ENCODE measurements at regions not wholly inside any gene's neighbourhood (a gene's known extent, or its start where the extent isn't known, plus 50 kb on each side); places are given as distances from the start of the nearest gene placed in this dataset.

DNA sequence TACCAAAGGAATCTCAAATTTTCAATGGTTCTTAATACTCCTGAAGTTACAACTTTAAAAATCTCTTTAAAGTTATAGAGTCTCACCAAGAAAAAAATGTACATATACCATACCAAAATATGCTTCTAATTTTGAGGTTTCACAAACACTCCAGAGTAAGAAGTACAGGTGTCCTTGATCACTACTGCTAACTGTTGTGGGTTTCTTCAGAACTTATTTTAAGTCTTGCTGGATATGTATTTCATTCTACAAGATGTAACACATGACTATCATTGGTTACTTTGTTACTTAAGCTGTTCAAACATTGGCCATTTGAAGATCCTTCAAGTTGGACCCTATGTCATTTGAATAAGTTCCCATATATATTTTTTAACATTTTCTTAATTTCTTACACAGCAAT lies 808.0 kb downstream of the PCDH19 start:
- Histone ChIP-seq H3K4me1 (ENCODE audit: insufficient read depth) (no peaks in the 10 kb centered on the region; the same call in 1 of the 2 replicates), H3F3A (replicated peaks; ENCODE audit: low read depth) (no peaks in the 10 kb centered on the region), H3K27ac (ENCODE audit: low read depth) (no peak overlapping the region), H2AFZ (no peak overlapping the region), H3K4me3 (no peak overlapping the region), H4K20me1 (replicated peaks; ENCODE audit: insufficient read depth) (no peaks in the 10 kb centered on the region), H3K27me3 (ENCODE audit: insufficient read depth) (no peaks in the 10 kb centered on the region), H3K9me2 (ENCODE audit: insufficient read depth) (no peaks in the 10 kb centered on the region), H3K4me2 (no peak overlapping the region), H3K79me2 (replicated peaks; ENCODE audit: insufficient read depth) (no peaks in the 10 kb centered on the region), H3K36me3 (ENCODE audit: insufficient read depth) (no peaks in the 10 kb centered on the region)
- no peaks in the 10 kb centered on the region for H3K27me3 Mint-ChIP-seq (ENCODE audit: insufficient read depth, low read depth, poor library complexity)
- H3K4me1 Mint-ChIP-seq: peaks cover 6% of the 10 kb centered on the region
- no peaks in the 10 kb centered on the region; the same call in 2 of the 3 replicates for H3K36me3 Mint-ChIP-seq (ENCODE audit: low read depth)
- ATAC-seq (no peak), DNase-seq (ENCODE audit: low spot score) (no peak)
- H3K9me3 Mint-ChIP-seq: no peaks in the 10 kb centered on the region
- H3K4me3 Mint-ChIP-seq: no peak overlapping the region
- H3K27ac Mint-ChIP-seq: peak overlapping the region; percentile 62; the same call in 1 of the 2 replicates
- TF ChIP-seq NANOG (IDR thresholded peaks at IDR 0.05; ENCODE audit: borderline replicate concordance) (no peak), EZH2 (IDR thresholded peaks at IDR 0.05; ENCODE audit: low read depth, unreplicated experiment) (no peak), ZNF462 (CRISPR knock-in tag; IDR thresholded peaks at IDR 0.05) (no peak), ZNF331 (CRISPR knock-in tag; IDR thresholded peaks at IDR 0.05; ENCODE audit: low read depth) (no peak), CTCF (conservative IDR thresholded peaks at IDR 0.05; ENCODE audit: low read depth in 2 of 2) (no peak), STAT1 (IDR thresholded peaks at IDR 0.05; ENCODE audit: unreplicated experiment) (no peak)

Data from GM23338 (cell line).